NCI-H146 (cell line): ENCODE measurements at regions not wholly inside any gene's neighbourhood (a gene's known extent, or its start where the extent isn't known, plus 50 kb on each side); places are given as distances from the start of the nearest gene placed in this dataset.
"Not testable (repeated sequence)": the region's sequence is repeated elsewhere in the genome, so short reads cannot be mapped to it uniquely, and the experiment has no call there.

ENCODE experiments used
- DNase-seq: peaks from one replicate; lab custom pipeline; 2025; lab: John Stamatoyannopoulos, UW

DNA sequence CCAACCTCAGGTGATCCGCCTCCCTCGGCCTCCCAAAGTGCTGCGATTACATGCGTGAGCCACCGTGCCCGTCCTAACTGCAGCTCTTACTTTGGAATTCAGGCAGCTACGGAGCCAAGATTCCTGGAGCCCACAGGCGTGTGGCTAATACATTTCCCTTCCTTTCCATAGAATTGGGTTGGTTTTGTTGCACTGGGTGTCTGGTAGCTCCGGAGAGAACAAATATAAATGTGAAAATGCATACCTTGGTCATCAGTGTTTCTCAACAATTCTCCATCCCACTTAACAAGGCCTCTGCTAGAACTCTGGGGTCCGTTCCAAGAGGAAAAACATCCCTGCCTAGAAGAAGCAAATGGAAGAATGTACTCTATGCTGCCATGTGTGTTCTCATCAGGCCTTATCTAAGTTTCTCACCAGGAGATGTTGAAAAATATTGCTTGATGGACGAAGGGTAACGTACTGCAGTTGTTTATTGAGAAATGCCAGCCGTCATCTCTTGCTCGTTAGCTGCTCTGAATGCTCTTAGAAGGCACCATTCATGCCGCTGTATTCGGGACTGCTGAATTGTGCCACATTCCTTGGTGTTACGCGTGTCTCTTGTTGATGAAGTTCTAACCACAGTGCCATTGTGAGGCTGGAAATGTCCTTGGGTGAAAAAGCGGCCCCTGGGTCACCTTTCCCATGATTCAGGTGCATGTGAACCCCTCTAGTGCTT lies 50.5 kb upstream of the CD99 start:
- no peak for DNase-seq

DNA sequence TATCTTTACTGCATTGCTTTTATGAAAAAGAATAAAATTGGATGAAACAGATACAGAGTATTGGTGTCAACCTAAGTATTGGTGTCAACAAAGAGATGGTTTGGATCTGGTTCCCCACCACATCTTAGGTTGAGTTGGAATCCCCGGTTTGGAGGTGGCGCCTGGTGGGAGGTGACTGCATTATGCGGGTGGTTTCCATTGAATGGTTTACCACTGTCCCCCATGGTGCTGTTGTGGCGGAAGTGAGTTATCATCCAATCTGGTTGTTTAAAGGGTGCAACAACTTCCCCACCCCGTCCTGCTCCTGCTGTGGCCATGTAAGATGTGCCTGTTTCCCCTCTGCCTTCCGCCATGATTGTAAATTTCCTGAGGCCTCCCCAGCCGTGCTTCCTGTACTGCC lies 52.8 kb upstream of the CD99 start:
- no peak for DNase-seq

DNA sequence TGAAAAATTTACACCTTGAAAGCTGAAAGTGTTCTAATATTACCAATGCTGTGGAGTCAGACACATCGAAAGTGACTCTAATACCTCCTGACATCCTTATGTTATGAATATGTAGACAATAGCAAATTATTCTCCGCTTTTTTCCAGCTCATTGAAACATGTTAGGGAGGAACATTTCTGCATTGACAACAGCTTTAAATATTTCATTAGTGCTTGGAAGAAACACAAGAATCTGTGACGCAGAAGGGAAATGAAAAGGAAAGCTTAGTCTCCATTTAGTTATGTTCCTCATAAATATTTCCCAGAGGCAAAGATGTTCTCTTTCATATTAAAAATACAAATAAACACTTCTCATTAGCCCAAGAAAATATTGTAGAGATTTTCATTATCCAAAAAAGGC lies 55.8 kb upstream of the CD99 start:
- DNase-seq = no peak

DNA sequence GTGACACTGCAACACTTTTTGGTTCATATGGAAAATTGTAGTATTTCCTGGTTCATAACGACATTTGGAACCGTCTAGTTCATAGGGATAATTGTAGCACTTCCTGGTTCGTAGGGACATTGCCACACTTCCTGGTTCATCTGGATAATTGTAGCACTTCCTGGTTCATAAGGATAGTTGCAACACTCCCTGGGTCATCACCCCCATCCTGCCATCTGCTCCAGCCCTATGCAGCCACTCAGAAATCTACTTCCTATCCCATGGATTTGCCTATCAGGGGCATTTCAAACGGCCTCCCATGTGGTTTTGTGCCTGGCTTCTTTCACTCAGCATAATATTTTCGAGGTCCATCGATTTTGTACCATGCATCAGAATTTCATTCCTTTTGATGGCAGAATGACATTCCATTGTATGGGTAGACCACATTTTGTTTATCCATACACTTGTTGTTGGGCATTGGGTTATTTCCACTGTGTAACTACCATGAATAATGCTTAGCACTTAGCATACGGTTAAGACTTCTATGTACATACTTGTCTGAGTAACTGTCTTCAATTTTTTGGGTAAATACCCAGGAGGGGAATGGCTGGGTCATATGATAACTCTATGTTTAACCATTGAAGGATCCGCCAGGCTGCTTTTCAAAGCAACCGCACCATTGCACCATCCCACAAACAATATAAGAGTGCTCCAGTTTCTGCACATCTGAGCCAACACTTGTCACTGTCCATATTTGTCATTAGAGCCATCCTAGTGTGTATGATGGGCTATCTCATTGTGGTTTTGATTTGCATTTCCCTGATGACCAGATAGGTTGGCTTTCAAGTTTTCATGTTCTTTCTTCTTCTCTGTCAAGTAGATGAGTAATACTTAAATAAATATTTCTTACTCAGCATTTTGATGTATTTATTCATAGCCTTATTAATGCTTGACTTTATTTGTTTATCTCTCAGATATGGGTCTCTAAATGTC lies 58.3 kb upstream of the CD99 start:
- no peak for DNase-seq

DNA sequence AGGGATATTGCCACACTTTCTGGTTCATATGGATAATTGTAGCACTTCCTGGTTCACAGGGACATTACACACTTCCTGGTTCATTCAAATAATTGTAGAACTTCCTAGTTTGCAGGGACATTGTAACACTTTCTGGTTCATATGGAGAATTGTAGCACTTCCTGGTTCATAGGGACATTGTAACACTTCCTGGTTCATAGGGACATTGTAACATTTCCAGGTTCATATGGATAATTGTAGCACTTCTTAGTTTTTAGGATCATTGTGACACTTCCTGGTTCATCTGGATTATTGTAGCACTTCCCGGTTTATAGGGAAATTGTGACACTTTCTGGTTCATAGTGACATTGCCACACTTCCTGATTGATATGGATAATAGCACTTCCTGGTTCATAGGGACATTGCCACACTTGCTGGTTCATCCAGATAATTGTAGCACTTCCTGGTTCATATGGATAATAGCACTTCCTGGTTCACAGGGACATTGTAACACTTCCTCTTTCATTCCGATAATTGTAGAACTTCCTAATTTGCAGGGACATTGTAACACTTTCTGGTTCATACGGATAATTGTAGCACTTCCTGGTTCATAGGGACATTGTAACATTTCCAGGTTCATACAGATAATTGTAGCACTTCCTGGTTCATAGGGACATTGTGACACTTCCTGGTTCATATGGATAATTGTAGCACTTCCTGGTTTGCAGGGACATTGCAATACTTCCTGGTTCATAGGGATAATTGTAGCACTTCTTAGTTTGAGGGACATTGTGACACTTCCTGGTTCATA lies 59.2 kb upstream of the CD99 start:
- no peak for DNase-seq

DNA sequence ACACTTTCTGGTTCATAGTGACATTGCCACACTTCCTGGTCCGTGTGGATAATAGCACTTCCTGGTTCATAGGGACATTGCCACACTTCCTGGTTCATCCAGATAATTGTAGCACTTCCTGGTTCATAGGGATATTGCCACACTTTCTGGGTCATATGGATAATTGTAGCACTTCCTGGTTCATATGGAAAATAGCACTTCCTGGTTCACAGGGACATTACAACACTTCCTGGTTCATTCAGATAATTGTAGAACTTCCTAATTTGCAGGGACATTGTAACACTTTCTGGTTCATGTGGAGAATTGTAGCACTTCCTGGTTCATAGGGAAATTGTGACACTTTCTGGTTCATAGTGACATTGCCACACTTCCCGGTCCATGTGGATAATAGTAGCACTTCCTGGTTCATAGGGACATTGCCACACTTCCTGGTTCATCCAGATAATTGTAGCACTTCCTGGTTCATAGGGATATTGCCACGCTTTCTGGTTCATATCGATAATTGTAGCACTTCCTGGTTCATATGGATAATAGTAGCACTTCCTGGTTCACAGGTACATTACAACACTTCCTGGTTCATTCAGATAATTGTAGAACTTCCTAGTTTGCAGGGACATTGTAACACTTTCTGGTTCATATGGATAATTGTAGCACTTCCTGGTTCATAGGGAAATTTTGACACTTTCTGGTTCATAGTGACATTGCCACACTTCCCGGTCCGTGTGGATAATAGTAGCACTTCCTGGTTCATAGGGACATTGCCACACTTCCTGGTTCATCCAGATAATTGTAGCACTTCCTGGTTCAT lies 60.0 kb upstream of the CD99 start:
- not testable (repeated sequence) for DNase-seq

DNA sequence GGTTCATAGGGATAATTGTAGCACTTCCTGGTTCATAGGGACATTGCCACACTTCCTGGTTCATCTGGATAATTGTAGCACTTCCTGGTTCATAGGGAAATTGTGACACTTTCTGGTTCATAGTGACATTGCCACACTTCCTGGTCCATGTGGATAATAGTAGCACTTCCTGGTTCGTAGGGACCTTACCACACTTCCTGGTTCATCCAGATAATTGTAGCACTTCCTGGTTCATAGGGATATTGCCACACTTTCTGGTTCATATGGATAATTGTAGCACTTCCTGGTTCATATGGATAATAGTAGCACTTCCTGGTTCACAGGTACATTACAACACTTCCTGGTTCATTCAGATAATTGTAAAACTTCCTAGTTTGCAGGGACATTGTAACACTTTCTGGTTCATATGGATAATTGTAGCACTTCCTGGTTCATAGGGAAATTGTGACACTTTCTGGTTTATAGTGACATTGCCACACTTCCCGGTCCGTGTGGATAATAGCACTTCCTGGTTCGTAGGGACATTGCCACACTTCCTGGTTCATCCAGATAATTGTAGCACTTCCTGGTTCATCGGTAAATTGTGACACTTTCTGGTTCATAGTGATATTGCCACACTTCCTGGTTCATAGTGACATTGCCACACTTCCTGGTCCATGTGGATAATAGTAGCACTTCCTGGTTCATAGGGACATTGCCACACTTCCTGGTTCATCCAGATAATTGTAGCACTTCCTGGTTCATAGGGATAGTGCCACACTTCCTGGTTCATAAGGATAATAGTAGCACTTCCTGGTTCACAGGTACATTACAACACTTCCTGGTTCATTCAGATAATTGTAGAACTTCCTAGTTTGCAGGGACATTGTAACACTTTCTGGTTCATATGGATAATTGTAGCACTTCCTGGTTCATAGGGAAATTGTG lies 60.8 kb upstream of the CD99 start:
- DNase-seq = not testable (repeated sequence)

DNA sequence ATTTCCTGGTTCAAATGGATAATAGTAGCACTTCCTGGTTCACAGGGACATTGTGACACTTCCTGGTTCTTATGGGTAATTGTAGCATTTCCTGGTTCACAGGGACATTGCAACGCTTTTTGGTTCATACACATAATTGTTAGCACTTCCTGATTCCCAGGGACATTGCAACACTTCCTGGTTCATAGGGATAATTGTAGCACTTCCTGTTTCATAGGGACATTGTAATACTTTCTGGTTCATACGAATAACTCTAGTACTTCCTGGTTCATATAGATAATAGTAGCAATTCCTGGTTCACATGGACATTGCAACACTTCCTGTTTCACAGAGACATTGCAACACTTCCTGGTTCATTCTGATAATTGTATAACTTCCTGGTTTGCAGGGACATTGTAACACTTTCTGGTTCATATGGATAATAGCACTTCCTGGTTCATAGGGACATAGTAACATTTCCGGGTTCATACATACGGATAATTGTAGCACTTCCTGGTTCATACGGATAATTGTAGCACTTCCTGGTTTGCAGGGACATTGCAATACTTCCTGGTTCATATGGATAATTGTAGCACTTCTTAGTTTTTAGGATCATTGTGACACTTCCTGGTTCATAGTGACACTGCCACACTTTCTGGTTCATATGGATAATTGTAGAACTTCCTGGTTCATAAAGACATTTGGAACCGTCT lies 61.6 kb upstream of the CD99 start:
- DNase-seq = no peak

DNA sequence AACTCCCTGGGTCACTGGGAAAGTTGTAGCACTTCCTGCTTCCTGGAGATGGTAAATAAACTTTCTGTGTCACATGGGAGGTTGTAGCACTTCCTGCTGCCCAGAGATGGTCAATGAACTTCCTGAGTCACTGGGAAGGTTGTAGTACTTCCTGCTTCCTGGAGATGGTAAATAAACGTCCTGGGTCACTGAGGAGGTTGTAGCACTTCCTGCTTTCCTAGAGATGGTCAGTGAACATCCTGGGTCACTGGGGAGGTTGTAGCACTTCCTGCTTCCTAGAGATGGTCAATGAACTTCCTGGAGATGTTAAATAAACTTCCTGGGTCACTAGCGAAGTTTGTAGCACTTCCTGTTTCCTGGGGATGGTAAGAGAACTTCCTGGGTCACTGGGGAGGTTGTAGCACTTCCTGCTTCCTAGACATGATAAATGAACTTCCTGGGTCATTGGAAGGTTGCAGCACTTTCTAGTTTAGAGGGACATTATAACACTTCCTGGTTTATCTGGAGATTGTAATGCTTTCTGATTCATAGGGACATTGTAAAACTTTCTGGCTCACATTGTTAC lies 62.3 kb upstream of the CD99 start:
- DNase-seq = no peak

DNA sequence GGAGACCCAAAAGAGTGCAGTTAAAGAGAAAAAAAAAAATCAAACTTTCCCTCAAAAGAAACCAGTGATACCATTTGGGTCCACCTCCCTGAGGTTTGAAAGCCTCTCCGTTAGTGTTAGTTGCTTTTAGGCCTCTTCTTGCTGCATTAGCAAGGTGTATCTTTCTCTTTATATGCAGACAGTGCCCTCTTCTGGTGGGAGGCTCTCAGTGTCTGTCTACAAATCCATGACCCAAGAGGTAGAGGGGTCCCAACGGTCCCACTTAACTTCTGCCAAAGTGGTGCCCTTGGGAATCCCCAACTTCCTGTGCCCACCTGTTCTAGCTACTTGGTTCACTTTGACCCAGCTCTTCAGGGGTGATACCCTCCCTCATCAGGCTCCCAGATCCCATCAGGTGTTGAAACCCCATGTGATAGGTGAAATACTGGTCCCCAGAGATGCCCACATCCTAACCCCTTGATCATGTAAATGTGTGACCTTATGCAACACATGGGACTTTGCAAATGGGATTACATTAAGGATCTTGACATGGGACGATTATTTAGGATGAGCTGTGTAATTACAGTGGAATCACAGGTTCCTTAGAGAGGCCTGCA lies 63.7 kb upstream of the CD99 start:
- DNase-seq = no peak

DNA sequence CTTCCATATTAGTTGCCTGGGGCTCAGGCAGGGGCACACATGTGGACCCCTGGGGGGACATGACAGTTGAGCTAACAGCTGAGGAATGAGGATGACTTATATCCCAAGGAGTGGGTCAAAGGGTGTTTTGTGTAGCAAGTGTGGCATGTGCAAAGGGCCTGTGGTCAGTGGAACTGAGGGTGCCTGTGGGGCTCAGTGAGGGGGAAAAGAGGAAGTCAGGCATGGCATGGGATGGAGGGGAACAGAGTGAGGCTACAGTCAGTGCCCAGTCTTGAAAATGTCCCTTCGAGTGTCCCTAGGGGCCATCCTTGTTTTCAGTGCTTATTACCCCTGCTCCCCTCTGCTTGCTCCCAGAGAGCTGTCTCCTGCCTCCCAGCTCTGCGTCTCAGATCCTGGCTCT lies 64.3 kb upstream of the CD99 start:
- DNase-seq = no peak

DNA sequence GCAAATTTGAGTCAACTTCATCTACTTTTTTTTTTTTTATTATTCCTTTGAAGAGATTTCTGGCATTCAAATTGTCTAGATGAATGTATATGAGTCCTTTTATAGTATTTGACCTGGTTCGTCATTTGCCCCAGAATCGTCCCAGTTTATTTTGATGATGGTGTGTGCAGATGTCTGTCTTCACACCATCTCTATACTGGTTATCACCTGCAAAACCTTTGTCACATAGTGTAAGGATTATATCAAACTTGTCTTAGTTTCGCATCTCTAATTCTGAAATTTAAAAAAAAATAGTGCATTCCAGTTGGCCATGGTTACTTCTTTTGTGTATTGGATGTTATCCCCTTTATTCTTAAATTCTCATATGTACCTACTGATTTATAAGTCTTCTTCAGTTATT lies 70.5 kb upstream of the CD99 start:
- no peak for DNase-seq

DNA sequence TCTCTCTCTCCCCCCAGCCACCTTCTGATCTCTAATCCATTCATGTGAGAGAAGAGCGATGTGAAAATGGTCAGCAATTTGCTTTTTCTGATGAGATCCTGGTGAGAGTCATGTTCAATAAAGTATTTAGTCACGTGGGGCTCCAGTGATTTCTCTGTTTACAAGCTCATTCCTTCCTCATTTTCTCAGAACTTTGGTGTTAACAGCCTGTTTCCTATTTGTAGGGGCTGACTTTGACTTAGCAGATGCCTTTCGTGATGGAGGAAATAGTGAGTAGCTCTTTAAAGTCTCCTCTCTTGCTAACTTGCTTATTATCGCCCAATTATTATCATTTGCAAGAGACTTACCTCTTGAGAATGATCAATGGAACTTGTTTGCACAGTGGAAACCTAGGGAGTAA lies 72.6 kb upstream of the CD99 start:
- no peak for DNase-seq

DNA sequence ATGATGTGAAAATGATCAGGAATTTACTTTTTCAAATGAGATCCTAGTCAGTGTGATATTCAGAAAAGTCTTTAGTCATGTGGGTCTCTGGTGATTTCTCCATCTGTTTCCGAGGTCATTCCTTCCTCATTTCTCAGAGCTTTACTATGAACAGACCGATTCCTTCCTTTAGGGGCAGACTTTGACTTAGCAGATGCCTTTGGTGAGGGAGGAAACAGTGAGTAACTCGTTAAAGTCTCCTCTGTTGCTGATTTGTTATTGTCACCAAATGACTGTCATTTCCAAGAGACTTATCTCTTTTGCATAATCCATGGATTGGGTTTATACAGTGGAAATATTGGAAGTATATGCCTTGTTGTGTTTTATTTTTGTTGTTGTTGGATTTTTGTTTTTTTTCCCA lies 76.2 kb upstream of the CD99 start:
- no peak for DNase-seq

DNA sequence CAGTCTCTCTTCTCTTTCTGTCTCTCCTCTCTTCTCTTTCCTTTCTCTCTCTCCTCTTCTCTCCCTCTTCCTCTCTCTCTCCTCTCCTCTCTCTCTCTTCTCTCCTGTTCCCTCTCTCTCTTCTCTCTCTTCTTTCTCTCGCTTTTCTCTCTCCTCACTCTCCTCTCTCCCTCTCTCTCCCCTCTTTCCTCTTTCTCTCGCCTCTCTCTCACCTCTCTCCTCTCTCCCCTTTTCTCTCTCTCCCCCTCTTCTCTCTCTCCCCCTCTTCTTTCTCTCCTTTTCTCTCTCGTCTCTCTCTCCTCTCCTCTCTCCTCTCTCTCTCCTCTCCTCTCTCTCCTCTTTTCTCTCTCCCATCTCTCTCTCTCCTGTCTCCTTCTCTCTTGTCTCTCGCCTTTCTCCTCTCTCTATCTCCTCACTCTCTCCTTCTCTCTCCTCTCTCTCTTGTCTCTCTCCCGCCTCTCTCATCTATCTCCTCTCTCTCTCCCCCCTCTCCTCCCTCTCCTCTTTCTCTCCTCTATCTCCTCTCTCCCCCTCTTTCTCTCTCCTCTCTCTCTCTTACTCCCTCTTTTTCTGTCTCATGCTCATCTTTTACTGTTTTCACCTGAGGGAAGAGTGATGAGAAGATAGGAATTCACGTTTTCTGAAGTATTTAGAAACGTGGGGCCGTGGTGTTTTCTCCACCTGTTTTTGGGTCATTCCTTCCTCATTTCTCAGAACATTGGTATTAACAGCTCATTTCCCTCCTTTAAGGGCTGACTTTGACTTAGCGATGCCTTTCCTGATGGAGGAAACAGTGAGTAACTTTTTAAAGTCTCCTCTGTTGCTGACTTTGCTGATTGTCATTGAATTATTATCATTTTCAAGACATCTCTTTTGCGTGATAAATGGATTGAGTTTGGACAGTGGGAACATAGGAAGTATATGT lies 80.6 kb upstream of the CD99 start:
- no peak for DNase-seq

DNA sequence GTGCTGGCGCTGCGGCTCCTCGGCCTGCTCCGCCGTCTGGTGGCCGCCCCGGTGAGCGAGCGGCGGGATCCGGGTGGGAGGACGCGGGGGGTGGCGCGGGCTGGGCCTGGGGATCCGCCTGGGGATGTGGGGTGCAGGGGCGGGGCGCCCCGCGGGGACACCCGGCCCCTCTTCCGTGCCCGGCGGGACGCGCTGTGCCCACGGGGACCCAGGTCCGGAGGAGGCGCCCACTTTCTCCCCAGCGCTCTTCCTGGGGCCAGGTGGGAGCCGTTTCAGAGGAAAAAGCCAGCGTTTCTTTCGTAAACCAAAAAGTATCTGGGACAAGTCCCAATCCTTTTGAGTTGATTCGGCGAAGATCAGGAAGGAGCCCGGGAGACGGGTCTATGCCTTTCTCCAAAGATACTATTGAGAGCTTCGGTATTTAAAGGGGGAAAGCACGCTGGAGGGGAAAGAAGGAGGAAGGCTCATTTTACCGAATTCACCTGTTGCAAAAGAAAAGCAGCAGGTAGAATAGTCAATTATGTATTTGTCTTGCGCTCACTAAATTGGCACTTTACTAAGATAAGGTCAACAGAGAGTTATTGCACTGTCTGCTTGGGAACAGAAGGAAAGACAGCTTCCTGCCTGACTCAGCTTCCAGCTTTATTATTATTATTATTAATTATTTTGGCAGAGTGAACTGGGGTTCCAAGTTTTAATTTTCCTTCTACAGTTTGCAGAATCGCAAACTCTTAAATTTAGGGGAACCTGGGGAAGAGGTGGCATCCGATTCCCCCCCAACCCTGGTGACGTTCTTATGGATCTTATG lies 81.5 kb upstream of the CD99 start:
- DNase-seq = no peak
